ENCODE measurements at regions not wholly inside any gene's neighbourhood (a gene's known extent, or its start where the extent isn't known, plus 50 kb on each side); places are given as distances from the start of the nearest gene placed in this dataset.

DNA sequence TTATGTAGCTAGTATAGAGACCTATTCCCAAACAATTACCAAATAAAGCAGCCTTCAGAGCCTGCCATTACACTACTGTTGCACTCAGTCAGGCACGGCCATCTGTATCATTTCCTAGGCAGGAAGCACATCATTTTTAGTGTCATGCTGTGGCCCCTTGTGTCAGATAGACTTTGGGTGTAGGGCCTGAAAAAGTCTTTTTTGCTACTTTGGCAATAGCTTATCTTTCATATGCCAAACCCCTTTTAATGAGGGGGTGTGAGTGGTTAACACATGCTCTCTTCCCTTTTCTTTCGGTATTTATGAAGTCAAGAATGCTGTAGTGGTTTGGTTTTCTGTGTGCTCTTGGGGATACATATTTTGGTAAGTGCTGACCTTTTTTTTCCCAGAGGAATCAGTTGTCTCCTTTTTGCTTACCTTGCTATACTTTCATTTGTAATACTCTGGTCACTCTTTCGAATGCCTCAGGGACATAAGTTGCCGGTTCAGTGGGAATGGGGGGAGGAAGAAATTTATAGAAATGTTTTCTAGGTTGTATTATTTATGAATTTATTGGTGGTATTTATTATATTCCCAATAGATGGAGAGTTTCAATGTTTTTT is 209.8 kb downstream of the CSNK1G3 start:
- no peak overlapping the region for H2AFZ ChIP-seq (ENCODE audit: low read depth)

DNA sequence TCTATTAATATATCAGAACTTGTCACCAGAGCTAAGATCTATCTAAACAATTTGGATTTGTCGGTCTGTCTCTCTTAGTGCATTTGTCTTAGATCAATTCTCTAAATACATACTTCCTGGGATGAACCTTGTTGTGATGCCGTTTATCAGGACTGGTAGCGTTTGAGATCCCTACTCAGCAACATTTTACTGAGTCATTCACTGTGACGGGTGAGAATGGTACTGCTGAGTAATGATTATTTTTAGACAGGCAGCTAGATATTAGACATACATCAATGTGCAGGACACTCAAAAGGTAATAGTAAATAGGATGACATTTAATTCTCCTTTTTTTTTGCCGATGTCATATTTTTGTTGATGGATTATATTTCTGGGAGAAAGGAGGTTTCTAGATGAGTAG is 209.0 kb downstream of the CSNK1G3 start:
- Histone ChIP-seq H3K79me2 (ENCODE audit: insufficient read depth, low read depth) (no peaks in the 10 kb centered on the region), H2AFZ (ENCODE audit: low read depth) (no peak overlapping the region), H3K36me3 (ENCODE audit: insufficient read depth) (no peaks in the 10 kb centered on the region), H3K4me2 (no peak overlapping the region), H3K4me1 (ENCODE audit: low read depth, poor library complexity, severe bottlenecking) (no peaks in the 10 kb centered on the region), H4K20me1 (ENCODE audit: insufficient read depth) (no peaks in the 10 kb centered on the region), H3K27ac (no peak overlapping the region), H3K4me3 (IDR thresholded peaks at IDR 0.05; ENCODE audit: insufficient read depth, low read depth, low read length) (no peak overlapping the region), H3K9ac (no peak overlapping the region), H3K27me3 (ENCODE audit: insufficient read depth, low read depth) (no peaks in the 10 kb centered on the region)
- TF ChIP-seq, protein P1, sequence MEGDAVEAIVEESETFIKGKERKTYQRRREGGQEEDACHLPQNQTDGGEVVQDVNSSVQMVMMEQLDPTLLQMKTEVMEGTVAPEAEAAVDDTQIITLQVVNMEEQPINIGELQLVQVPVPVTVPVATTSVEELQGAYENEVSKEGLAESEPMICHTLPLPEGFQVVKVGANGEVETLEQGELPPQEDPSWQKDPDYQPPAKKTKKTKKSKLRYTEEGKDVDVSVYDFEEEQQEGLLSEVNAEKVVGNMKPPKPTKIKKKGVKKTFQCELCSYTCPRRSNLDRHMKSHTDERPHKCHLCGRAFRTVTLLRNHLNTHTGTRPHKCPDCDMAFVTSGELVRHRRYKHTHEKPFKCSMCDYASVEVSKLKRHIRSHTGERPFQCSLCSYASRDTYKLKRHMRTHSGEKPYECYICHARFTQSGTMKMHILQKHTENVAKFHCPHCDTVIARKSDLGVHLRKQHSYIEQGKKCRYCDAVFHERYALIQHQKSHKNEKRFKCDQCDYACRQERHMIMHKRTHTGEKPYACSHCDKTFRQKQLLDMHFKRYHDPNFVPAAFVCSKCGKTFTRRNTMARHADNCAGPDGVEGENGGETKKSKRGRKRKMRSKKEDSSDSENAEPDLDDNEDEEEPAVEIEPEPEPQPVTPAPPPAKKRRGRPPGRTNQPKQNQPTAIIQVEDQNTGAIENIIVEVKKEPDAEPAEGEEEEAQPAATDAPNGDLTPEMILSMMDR (conservative IDR thresholded peaks at IDR 0.05; ENCODE audit: low read depth, low read length) = no peak

More for the DNA sequence above, 209.8 kb downstream of the CSNK1G3 start:
- Histone ChIP-seq H4K20me1 (ENCODE audit: insufficient read depth) (no peaks in the 10 kb centered on the region), H3K36me3 (ENCODE audit: insufficient read depth) (no peaks in the 10 kb centered on the region), H3K27me3 (ENCODE audit: insufficient read depth, low read depth) (no peaks in the 10 kb centered on the region), H3K9ac (no peak overlapping the region), H3K27ac (no peak overlapping the region), H3K79me2 (ENCODE audit: insufficient read depth, low read depth) (no peaks in the 10 kb centered on the region), H3K4me3 (IDR thresholded peaks at IDR 0.05; ENCODE audit: insufficient read depth, low read depth, low read length) (no peak overlapping the region), H3K4me2 (no peak overlapping the region), H3K4me1 (ENCODE audit: low read depth, poor library complexity, severe bottlenecking) (no peaks in the 10 kb centered on the region)
- TF ChIP-seq, protein P1 (conservative IDR thresholded peaks at IDR 0.05; ENCODE audit: low read depth, low read length) = no peak

DNA sequence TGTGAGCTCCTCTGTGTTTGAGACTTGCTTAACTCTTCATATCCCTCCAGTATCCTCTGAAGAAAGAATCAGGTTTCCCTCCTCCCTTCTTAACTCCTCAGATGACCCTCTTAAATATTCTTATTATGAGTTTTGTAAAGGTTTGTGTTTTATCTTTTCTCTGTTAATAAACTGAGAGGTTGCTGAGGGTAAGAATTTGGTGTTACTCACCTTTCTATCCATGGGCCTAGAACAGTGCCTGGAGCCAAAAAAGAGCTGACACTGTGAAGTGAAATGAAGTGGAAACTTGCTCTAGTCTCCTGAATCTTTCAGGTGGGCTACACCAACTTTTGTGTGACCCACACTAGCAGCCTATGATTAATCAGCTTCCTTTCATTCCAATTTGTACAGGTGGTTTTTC is 208.4 kb downstream of the CSNK1G3 start:
- TF ChIP-seq, protein P1 (conservative IDR thresholded peaks at IDR 0.05; ENCODE audit: low read depth, low read length) = no peak
- H3K27ac ChIP-seq = no peak overlapping the region

DNA sequence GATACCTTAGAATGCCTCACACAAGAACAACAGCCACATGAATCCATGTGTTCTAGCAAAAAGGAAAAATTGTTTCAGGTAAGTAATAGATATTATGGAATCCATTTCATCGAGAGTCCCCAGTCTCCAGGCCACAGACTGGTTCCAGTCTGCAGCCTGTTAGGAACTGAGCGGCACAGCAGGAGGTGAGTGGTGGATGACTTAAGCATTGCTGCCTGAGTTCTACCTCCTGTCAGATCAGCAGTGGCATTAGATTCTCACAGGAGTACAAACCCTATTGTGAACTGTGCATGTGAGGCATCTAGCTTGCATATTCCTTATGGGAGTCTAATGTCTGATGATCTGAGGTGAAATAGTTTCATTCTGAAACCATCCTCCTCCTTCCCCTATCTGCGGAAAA is 207.0 kb downstream of the CSNK1G3 start:
- Histone ChIP-seq H3K79me2 (ENCODE audit: insufficient read depth, low read depth) (no peaks in the 10 kb centered on the region), H3K4me1 (ENCODE audit: low read depth, poor library complexity, severe bottlenecking) (no peaks in the 10 kb centered on the region), H3K27ac (no peak overlapping the region), H3K9ac (no peak overlapping the region), H2AFZ (ENCODE audit: low read depth) (no peak overlapping the region), H4K20me1 (ENCODE audit: insufficient read depth) (no peaks in the 10 kb centered on the region), H3K36me3 (ENCODE audit: insufficient read depth) (no peaks in the 10 kb centered on the region), H3K4me3 (IDR thresholded peaks at IDR 0.05; ENCODE audit: insufficient read depth, low read depth, low read length) (no peak overlapping the region), H3K4me2 (no peak overlapping the region), H3K27me3 (ENCODE audit: insufficient read depth, low read depth) (no peaks in the 10 kb centered on the region)
- TF ChIP-seq, protein P1 (conservative IDR thresholded peaks at IDR 0.05; ENCODE audit: low read depth, low read length) = no peak

More for the DNA sequence above, 208.4 kb downstream of the CSNK1G3 start:
- no peaks in the 10 kb centered on the region for H3K36me3 ChIP-seq (ENCODE audit: insufficient read depth)
- H2AFZ ChIP-seq (ENCODE audit: low read depth) = no peak overlapping the region
- H3K9ac ChIP-seq = no peak overlapping the region
- no peaks in the 10 kb centered on the region for H4K20me1 ChIP-seq (ENCODE audit: insufficient read depth)
- no peaks in the 10 kb centered on the region for H3K27me3 ChIP-seq (ENCODE audit: insufficient read depth, low read depth)
- no peak overlapping the region for H3K4me2 ChIP-seq
- no peak overlapping the region for H3K4me3 ChIP-seq (IDR thresholded peaks at IDR 0.05; ENCODE audit: insufficient read depth, low read depth, low read length)
- H3K79me2 ChIP-seq (ENCODE audit: insufficient read depth, low read depth) = no peaks in the 10 kb centered on the region
- H3K4me1 ChIP-seq (ENCODE audit: low read depth, poor library complexity, severe bottlenecking) = no peaks in the 10 kb centered on the region
